ENCODE measurements at regions not wholly inside any gene's neighbourhood (a gene's known extent, or its start where the extent isn't known, plus 50 kb on each side); places are given as distances from the start of the nearest gene placed in this dataset.

DNA sequence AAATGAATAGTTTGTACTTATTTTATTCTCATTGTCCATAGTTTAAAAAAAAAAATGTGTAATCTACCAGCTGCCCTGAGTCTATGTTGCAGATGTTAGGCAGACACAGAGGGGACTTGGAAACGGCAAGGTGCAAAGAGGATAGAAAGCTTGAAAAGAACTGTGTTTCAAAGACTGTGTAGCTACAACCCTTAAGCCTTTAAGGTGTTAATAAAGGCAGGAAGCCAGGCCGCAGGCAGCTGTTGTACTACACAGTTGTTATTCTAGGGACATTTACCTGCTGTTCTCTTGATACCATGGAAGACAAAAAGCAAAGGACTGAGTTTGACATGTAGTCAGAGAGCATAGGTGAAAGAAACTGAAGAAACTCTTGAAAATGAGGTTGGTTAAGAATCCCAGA, 440.0 kb downstream of the TUSC7 start:
- DNase-seq (ENCODE audit: extremely low spot score, insufficient read length, low read depth), result no peak
- no peak for FAIRE-seq

DNA sequence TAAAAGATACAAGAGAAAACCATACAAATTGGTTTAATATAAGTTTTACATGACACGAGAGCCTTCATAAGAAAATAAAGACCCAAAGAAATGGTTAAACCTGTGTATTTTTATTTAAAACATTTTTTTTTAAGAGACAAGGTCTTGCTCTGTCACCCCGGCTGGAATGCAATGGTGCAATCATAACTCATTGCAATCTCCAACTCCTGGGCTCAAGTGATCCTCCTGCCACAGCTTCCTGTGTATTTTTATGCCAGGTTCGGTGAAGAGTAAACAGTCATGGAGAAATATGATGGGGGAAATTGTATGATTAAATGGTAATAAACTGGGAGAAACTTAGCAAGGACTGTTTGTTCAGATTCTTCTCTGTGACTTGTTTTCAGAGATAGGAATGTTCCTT, 441.0 kb downstream of the TUSC7 start:
- DNase-seq (ENCODE audit: extremely low spot score, insufficient read length, low read depth) (no peak), FAIRE-seq (no peak)

DNA sequence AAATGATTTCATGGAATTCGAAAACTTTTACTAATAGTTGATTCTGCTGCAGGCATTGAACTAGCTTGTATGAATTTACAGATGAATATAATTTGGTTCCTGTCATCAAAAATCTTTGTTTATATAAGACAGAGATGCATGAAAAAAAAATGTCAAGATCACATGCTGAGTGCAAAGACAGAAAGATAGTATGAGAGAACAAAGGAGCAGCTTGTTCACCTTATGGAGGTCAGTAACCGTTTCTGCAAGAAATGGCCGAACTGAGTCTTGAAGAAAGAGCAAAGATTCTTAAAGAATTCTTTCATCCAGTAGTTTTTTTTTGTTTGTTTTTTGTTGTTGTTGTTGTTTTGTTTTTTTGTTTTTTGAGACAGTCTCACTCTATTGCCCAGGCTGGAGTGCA, 450.6 kb downstream of the TUSC7 start:
- DNase-seq (ENCODE audit: extremely low spot score, insufficient read length, low read depth) (no peak), FAIRE-seq (no peak)

DNA sequence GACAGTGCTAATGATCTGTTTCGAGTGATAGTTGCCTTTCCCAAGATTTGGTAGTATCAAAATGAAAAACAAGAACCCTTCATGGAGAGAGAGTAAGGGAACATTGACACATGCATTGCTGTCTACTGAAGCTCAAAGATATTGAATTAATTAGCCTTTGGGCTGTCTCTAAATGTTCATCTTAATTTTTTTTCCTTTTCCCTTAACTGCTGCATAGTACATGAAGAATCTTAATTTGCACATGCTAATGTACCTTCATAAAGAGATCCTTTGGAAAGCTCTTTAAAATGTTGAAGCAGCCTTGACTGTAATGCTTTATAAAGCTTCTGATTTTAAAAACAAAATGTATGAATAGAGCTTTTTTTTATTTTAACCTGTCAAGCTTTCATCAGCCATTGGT, 452.2 kb downstream of the TUSC7 start:
- FAIRE-seq, result no peak

DNA sequence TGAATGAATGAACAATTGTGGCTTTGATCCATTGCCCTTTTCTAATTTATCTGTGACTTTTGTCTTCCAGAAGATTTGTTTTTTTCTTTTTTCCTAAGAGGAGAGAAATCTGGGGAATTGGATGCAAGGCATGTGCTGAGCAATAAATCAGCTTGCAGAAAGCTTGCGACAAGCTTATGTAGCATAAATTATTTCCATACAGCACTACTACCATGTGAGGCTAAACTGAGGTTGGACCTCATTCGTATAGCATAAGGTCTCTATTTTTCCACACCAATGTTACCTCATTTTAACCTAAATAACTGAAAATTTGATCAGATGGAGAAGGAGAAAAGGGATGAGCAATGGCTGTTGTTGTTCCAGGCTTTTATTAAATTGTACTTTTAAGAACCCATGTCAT, 455.6 kb downstream of the TUSC7 start:
- DNase-seq (ENCODE audit: extremely low spot score, insufficient read length, low read depth) (no peak), FAIRE-seq (no peak)

More for the DNA sequence above, 452.2 kb downstream of the TUSC7 start:
- DNase-seq (ENCODE audit: extremely low spot score, insufficient read length, low read depth), result no peak

DNA sequence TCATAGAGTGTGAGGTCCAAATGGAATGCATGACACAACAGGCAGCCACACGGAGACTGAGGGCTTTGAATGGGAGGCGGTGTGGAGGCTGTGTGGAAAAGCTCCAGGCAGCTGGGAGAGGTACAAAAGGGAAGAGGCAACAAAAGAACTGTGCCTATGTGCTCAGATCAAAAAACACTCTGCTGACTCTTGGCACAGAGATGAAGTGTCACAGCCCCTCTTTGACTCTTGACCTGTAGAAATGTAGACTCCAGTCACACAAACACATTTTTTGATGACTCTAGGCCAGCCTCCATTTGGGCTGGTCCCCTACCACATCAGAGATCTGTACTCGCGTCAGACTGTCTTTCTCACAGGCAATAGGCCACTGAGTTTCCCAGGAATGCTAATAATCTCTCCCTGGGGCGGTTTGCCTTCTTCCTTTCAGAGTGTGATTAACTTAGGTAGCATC, 456.0 kb downstream of the TUSC7 start:
- FAIRE-seq, result no peak
- no peak for DNase-seq (ENCODE audit: extremely low spot score, insufficient read length, low read depth)

DNA sequence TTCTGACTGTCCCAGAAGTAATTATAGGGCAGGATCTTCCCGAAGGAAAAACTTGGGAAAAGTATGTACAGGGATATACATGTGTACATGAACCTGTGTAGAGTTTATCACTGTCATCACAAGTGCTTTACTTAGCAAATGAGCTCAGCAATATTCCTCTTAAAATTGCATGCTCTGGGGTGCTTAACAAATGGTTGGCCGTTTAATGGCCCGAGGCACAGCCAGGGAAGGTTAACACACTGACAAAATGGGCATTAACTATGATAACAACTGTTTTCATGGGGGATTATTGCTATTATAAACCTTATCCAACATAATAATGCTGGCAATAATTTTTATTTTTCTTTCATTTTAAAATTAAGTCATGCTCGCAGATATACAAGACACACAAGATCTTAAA, 459.3 kb downstream of the TUSC7 start:
- DNase-seq (ENCODE audit: extremely low spot score, insufficient read length, low read depth) (no peak), FAIRE-seq (no peak)

DNA sequence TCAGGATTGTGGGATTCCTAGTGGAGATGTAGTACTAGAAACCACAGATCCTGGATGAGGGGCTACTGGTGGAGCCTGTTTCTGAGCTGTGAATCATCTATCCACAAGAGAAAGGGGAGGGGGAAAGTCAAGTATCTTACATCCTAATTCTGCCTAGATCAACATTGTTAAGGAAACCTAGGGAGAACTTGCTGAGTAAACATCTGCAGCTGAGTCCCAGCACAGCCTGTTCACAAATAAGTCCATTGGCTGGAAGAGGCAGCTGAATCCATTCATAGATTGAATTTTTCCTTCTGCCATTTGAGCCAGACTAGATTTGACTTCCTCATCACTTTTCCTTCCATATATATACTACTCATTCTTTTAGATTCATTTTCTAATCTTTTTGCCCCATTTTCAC, 460.5 kb downstream of the TUSC7 start:
- DNase-seq (ENCODE audit: extremely low spot score, insufficient read length, low read depth) (no peak), FAIRE-seq (no peak)

DNA sequence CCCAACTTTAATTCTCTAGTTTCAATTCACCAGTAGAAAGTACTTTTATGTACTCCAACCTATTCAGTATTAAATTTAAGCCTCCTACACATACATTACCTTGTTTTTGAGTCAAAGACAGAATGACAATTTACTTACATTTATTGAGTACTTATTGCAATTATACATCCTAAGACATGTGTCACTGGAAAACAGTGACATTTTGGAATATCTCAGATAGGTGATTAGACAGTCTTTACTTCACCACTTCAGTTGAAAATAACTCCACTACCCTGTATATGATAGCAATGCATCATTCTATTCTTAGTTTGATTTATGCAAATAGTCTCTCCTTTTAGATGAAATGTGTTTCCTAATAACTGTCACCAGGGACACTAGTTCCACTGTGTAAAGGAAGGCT, 461.5 kb downstream of the TUSC7 start:
- DNase-seq (ENCODE audit: extremely low spot score, insufficient read length, low read depth) (no peak), FAIRE-seq (no peak)

DNA sequence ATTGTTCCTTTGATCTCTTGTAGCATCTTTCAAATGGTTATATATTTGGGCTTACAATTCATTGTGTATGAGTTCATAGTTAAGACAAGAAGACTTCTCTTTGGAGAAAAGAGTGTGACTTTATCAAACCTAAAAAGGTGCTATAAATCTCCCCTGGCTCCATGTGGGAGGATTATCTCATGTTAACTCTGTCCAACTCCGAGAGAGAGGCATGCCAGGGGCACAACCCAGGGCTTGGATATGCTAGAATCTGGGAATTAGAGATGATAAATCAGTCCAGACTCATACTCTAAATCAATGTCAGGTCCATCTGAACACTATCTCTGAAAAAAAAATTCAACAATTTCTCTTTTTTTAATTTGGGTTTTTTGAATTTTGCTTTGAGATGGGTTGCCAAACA, 462.8 kb downstream of the TUSC7 start:
- FAIRE-seq (no peak), DNase-seq (ENCODE audit: extremely low spot score, insufficient read length, low read depth) (no peak)

DNA sequence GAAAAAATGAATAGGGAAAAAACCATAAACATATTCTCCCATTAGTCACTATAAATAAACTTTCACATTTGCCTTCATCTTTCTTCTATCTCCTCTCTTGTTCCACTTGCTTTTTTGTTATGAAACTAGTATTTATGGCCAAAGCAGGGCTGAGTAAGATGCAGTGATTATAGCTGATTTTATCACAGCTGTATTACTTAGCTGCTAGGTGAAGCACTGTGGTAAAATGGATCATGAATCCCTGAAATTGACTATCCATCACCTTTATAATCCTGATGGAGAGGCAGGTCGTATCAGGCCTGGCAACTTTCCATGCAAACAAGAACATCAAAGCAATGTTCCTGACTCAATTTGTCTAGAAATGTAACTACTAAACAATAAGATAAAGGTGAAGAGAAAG, 471.6 kb downstream of the TUSC7 start:
- no peak for DNase-seq (ENCODE audit: extremely low spot score, insufficient read length, low read depth)
- no peak for FAIRE-seq

DNA sequence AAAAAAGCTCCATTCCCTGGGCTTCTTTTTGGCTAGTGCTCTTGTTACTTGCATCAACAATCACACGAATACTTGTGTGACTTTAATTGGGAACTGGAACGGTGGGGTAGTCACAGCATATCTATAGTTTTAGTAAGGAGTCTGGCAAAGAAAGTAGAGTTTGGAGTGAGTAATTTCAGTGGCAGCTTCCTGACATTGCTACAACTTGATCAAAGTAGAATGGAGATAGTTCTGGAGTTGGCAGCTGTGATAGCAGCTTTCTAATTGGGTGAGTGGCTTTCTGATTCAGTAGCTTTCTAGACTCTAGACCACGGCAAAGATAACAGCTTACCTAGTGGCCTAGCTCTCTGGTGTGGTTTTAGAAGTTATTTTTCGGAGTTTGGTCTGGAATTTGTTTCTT, 475.0 kb downstream of the TUSC7 start:
- FAIRE-seq (no peak), DNase-seq (ENCODE audit: extremely low spot score, insufficient read length, low read depth) (no peak)

DNA sequence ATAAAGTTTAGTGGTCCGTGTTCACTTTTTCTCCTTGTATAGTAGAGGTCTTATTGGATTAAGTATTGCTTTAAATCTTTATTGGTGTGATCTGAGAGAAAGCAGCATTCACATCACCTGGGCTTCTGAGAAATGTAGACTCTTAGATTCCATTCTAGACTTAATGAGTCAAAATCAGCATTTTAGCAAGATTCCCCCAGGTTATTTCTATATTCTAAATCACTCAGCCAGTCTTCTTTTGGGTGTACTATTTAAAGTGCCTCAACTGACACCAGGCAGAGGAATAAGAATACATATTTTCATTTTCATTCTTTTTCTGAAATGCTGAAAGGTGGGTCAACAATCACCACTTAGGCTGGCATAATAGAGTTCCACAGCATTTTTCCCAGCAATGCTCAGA, 481.7 kb downstream of the TUSC7 start:
- FAIRE-seq (no peak), DNase-seq (ENCODE audit: extremely low spot score, insufficient read length, low read depth) (no peak)

DNA sequence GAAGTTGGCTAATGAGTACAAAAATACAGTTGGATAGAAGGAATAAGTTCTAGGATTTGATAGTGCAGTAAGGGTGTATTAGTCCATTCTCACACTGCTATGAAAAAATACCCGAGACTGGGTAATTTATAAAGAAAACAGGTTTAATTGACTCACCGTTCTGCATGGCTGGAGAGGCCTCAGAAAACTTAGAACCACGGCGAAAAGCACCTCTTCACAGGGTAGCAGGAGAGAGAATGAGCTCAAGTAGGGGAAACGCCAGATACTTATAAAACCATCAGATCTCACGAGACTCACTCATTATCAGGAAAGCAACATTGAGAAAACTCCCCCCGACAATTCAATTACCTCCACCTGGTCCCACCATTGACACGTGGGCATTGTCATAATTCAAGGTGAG, 483.3 kb downstream of the TUSC7 start:
- DNase-seq (ENCODE audit: extremely low spot score, insufficient read length, low read depth) (no peak), FAIRE-seq (no peak)

DNA sequence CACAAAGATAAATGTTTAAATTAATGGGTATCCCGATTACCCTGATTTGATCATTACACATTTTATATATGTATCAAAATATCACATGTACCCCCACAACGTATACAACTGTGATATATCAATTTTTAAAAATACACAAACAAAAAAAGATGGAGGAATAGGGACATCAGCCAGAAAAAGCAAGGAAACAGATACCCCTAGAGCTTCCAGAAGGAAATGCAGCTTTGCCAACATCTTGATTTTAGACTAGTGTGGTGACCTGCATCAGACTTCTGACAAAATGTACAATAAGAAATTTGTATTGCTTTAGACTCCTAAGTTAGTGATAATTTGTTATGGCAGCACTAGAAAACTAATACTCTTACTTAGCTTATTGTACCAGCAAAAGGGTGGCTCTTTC, 483.8 kb downstream of the TUSC7 start:
- FAIRE-seq (no peak), DNase-seq (ENCODE audit: extremely low spot score, insufficient read length, low read depth) (no peak)

DNA sequence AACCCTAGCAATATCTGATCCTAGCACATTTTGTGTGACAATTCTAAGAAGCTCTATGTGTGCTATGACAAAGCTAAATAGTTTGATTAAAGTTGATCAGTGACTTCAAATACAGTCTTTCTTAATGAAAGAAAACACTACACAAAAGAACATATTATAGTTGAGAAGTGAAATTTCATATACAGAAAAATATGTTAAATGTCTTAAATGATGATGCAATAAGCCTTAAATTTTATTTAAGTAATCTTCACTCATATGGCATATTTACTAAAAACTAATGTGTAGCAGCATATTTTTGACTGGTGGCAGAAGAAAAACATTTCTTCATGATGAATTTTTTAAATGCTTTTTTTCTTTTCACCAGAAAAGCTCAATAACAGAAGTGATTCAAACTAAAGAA, 485.5 kb downstream of the TUSC7 start:
- DNase-seq (ENCODE audit: extremely low spot score, insufficient read length, low read depth) (no peak), FAIRE-seq (no peak)

DNA sequence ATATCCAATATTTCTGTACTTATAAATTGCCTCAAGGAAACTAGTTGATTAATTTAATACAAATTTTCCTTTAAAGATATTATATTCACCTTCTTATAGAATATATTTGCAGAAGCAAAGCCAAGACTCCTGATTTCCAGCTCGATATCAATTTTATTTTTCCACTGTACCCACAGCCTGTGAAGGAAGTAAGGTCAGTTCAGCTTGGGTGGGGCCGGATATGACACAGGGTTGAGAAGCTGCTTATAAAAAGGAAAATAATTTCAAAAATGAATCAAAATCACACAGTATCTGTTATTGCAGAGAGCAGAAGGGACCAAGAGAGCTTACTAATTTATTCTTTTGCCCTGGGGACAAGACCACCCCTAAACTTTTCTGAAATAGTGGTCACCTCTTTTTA, 491.4 kb downstream of the TUSC7 start:
- FAIRE-seq, result no peak
- no peak for DNase-seq (ENCODE audit: extremely low spot score, insufficient read length, low read depth)

DNA sequence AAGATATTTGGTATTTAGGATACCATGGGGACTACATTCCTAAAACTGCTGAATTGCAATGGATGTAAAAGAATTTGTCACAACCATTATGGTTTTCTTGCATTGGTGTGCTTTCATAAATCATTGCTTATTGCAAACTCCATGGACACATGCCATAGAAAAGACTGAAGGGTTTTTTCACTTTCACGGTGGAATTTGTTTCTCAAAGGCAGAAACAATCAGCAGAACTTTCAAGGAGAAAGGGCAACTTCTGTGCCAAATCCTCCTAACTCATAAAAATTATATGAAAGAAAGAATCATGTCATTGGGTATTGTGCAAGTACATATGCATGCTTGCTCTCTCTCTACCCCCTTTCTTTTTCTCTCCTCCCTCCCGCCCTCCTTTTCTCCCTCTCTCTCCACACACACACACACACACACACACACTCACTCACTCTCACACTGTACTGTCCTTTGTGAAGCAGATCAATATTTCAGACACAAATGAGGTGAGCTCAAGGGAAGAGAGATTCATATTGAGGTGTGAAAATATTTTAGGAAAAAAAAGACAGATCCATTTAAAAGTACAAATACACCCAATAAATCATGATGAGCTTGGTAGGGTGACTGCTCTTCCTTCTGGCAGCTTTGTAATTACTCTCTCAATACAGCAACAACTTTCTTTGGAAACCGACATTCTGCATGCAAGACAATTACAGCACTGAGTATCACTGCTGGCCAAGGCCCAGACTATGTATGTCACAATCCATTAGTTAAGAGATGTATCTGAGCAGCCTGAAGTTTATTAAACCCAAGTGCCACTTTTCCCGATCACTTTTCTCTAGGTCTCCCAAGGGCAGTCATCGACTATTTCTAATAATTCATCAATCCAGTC, 492.6 kb downstream of the TUSC7 start:
- no peak for FAIRE-seq
- DNase-seq (ENCODE audit: extremely low spot score, insufficient read length, low read depth), result no peak

DNA sequence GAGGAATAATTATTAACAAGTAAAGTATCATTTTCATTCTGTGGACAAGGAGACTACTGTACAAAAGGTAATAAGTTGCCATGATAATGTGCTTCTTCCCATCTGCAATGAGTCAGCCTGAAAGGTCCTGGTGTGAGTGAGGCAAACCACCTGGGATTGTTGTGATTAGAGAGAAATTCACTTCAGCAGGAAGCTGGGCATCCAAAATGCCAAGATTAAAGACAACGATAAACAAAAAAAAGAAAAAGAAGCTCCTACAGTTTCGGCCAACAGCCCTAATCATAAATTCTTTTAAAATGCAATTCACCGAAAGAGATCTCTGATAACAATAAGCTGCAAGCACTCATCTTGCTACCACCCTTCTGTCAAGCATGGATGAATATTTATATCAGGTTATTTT, 507.8 kb downstream of the TUSC7 start:
- FAIRE-seq (no peak), DNase-seq (ENCODE audit: extremely low spot score, insufficient read length, low read depth) (no peak)

DNA sequence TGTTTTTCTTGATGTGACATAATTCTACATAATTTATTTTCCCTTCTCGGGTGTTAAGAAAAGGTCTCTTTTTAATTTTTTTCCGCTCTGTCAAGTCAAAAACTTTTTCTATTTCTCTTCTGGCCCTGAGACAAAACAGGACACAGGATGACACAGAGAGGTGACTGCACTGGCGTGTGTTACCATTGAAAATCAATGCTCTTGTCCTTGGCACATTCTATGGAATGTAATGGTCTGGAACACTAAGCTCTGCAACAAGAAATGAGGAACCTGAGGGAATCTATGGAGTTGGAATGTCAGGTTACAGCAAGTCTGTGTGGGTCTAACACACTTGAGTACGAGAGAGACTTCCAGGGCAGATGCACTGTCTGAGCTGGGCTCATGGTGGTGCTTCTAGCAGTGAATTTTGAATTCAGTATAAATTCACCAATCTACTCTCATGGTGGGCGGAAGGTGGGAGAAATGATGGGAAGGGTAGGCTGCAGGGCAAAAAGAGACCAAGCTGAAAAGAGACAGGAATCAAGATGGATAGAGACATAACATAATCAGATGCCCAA, 508.3 kb downstream of the TUSC7 start:
- no peak for DNase-seq (ENCODE audit: extremely low spot score, insufficient read length, low read depth)
- FAIRE-seq, result no peak

DNA sequence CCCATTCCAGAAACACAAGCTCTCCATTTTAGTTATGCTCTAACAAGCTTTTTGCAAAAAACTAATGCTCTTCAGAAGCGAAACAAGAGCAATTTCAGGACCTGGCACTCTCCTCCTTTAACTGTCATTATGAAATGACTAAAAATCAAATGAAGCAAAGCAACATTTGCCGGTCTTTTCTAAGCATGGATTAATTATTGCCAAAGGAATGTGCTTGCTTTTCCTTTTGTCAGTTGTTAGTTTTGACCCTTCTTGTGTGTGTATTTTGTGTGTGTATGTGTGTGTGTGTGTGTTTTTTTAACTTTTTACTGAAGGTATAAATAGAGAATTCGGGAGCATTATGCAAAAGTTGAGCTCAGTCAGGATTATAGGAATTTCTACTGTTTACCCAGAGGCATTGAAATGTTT, 509.1 kb downstream of the TUSC7 start:
- FAIRE-seq, result no peak
- no peak for DNase-seq (ENCODE audit: extremely low spot score, insufficient read length, low read depth)

DNA sequence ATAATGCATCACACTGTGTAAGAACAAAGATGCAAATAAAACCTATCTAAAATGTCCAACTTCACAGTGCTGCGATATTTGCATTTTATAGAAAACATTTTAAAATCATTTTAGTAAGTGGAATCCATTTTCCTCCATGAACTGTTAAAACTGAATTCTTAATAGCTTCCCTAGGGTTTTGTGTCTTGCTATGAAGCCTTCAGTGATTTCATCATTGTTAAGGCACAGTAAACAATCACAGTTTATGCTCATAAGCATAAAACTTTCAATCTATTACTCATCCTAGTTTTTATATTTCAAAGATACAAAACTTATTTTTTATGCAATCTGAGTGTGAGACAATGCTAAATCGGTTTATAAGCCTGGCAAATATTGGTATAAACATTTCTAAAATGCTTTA, 509.7 kb downstream of the TUSC7 start:
- DNase-seq (ENCODE audit: extremely low spot score, insufficient read length, low read depth), result no peak
- no peak for FAIRE-seq
